ENCODE measurements at regions not wholly inside any gene's neighbourhood (a gene's known extent, or its start where the extent isn't known, plus 50 kb on each side); places are given as distances from the start of the nearest gene placed in this dataset.

DNA sequence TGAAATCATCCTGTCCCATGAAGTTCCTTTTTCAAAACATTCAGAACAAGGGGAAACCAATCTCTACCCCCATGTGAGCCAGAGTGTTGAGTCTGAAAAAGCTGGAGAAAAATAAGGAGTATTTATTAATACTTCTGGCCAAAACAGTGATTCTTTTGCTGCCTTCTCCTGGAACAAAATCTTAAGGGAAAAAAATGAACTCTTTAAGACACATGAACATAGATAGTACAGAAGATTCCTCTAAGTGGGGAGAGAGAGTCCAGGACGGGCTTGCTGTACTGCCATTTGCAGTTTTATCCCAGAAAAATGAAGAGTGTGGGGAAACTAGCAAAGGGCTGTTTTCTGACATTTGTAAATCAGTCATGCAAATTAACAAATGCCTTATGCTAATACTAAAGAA lies 173.4 kb upstream of the CELF2 start:
- Histone ChIP-seq H2AK9ac (replicated peaks; ENCODE audit: low read depth, low read length, poor library complexity) (no peak overlapping the region), H3K36me3 (ENCODE audit: control insufficient read depth, insufficient read depth, low read length) (no peaks in the 10 kb centered on the region), H3K9me3 (ENCODE audit: control insufficient read depth, insufficient read depth, low read length) (peaks cover 1% of the 10 kb centered on the region; the same call in 1 of the 2 replicates), H4K8ac (ENCODE audit: low read depth in 2 of 2, low read length in 2 of 2) (no peak overlapping the region), H3K4me2 (ENCODE audit: low read depth, low read length) (no peak overlapping the region), H4K20me1 (ENCODE audit: insufficient read depth, low read length) (no peaks in the 10 kb centered on the region), H2BK120ac (ENCODE audit: low read depth, low read length) (no peak overlapping the region), H3K4me3 (ENCODE audit: insufficient read depth, low read depth, low read length) (no peak overlapping the region), H2AFZ (replicated peaks; ENCODE audit: low read length, poor library complexity) (no peak overlapping the region), H2BK15ac (ENCODE audit: low read depth, low read length) (no peak overlapping the region), H3K14ac (replicated peaks; ENCODE audit: low read depth, low read length) (no peak overlapping the region), H4K91ac (ENCODE audit: insufficient read depth, low read depth, low read length) (no peak overlapping the region), H3K4ac (ENCODE audit: low read depth, low read length) (no peak overlapping the region), H2BK5ac (ENCODE audit: low read depth, low read length, poor library complexity, severe bottlenecking) (no peak overlapping the region), H3K9me1 (ENCODE audit: insufficient read depth, low read length) (peaks cover 3% of the 10 kb centered on the region; the same call in 1 of the 2 replicates), H2AK5ac (ENCODE audit: low read depth, low read length) (no peak overlapping the region), H4K5ac (ENCODE audit: low read depth, low read length) (no peak overlapping the region), H3K27ac (ENCODE audit: insufficient read depth, low read length) (no peak overlapping the region), H3K27me3 (ENCODE audit: control insufficient read depth, insufficient read depth, low read length) (no peaks in the 10 kb centered on the region; the same call in 1 of the 2 replicates), H3K56ac (ENCODE audit: extremely low read depth, insufficient read depth, low read length) (no peak overlapping the region), H3K23ac (ENCODE audit: low read depth, low read length) (no peak overlapping the region), H3K18ac (ENCODE audit: low read depth, low read length) (no peak overlapping the region), H2BK20ac (ENCODE audit: low read depth, low read length) (no peak overlapping the region), H3K79me1 (ENCODE audit: low read depth in 1 of 2, low read length in 2 of 2) (no peaks in the 10 kb centered on the region), H3K4me1 (ENCODE audit: control insufficient read depth, insufficient read depth, low read length) (no peaks in the 10 kb centered on the region), H3K9ac (ENCODE audit: low read depth, low read length) (no peak overlapping the region)
- dilution Hi-C loops (cut with HindIII; ENCODE audit: low sequenced_read_pairs, unreplicated experiment): no loop called here
- no peak for DNase-seq
- no peak for ATAC-seq (ENCODE audit: low read depth)
- intact Hi-C loops (cut with micrococcal nuclease): no loop called here
- TF ChIP-seq, protein P1, sequence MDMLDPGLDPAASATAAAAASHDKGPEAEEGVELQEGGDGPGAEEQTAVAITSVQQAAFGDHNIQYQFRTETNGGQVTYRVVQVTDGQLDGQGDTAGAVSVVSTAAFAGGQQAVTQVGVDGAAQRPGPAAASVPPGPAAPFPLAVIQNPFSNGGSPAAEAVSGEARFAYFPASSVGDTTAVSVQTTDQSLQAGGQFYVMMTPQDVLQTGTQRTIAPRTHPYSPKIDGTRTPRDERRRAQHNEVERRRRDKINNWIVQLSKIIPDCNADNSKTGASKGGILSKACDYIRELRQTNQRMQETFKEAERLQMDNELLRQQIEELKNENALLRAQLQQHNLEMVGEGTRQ (IDR thresholded peaks at IDR 0.05; ENCODE audit: low read depth, low read length): no peak
- no peak for TF ChIP-seq MAFK (IDR thresholded peaks at IDR 0.05; ENCODE audit: low read depth, low read length)
- TF ChIP-seq BHLHE40 (IDR thresholded peaks at IDR 0.05; ENCODE audit: low read depth, low read length): no peak
- no peak for TF ChIP-seq MXI1 (IDR thresholded peaks at IDR 0.05; ENCODE audit: borderline replicate concordance, low read depth, low read length)
- TF ChIP-seq, protein P2, sequence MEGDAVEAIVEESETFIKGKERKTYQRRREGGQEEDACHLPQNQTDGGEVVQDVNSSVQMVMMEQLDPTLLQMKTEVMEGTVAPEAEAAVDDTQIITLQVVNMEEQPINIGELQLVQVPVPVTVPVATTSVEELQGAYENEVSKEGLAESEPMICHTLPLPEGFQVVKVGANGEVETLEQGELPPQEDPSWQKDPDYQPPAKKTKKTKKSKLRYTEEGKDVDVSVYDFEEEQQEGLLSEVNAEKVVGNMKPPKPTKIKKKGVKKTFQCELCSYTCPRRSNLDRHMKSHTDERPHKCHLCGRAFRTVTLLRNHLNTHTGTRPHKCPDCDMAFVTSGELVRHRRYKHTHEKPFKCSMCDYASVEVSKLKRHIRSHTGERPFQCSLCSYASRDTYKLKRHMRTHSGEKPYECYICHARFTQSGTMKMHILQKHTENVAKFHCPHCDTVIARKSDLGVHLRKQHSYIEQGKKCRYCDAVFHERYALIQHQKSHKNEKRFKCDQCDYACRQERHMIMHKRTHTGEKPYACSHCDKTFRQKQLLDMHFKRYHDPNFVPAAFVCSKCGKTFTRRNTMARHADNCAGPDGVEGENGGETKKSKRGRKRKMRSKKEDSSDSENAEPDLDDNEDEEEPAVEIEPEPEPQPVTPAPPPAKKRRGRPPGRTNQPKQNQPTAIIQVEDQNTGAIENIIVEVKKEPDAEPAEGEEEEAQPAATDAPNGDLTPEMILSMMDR (conservative IDR thresholded peaks at IDR 0.05; ENCODE audit: low read depth, low read length): no peak
- no peak for TF ChIP-seq CEBPB (IDR thresholded peaks at IDR 0.05; ENCODE audit: low read depth, low read length)
- no peak for TF ChIP-seq RFX5 (IDR thresholded peaks at IDR 0.05; ENCODE audit: low read depth, low read length)
- no peak for TF ChIP-seq RCOR1 (IDR thresholded peaks at IDR 0.05; ENCODE audit: insufficient replicate concordance, low read length)
- TF ChIP-seq, protein P3, sequence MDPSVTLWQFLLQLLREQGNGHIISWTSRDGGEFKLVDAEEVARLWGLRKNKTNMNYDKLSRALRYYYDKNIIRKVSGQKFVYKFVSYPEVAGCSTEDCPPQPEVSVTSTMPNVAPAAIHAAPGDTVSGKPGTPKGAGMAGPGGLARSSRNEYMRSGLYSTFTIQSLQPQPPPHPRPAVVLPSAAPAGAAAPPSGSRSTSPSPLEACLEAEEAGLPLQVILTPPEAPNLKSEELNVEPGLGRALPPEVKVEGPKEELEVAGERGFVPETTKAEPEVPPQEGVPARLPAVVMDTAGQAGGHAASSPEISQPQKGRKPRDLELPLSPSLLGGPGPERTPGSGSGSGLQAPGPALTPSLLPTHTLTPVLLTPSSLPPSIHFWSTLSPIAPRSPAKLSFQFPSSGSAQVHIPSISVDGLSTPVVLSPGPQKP (IDR thresholded peaks at IDR 0.05; ENCODE audit: borderline replicate concordance, low read depth, low read length): no peak
- TF ChIP-seq RAD21 (IDR thresholded peaks at IDR 0.05; ENCODE audit: low read length): no peak
- no peak for TF ChIP-seq FOS (IDR thresholded peaks at IDR 0.05; ENCODE audit: low read depth, low read length)
- no peak for TF ChIP-seq MAZ (IDR thresholded peaks at IDR 0.05; ENCODE audit: borderline replicate concordance, low read depth, low read length)
- TF ChIP-seq NFE2L2 (IDR thresholded peaks at IDR 0.05; ENCODE audit: low read depth, low read length): no peak
- no peak for TF ChIP-seq POLR2A (IDR thresholded peaks at IDR 0.05; ENCODE audit: low read depth, low read length)
- no peak for TF ChIP-seq SMC3 (IDR thresholded peaks at IDR 0.05; ENCODE audit: low read depth, low read length)
- no peak for TF ChIP-seq CHD1 (IDR thresholded peaks at IDR 0.05; ENCODE audit: low read depth, low read length)
- in situ Hi-C loops (cut with MboI; ENCODE audit: low sequenced_read_pairs): no loop called here
- no TSS peak for BruUV-seq (replicated peaks)
- no CpG with 5 or more reads among the region's 1 CpG for WGBS, 2 experiments (ENCODE audit: extremely low coverage in 2 of 2, insufficient read length in 1 of 2)
- POLR2A ChIA-PET (ENCODE audit: unreplicated experiment): no interaction called here
- CTCF ChIA-PET: interaction anchor here (0.5 kb wide), 1 partner anchor 907 kb away, joined by 3 read pairs; no protein-coding TSS in a partner anchor

Data from IMR-90 (cell line).